Uterus (tissue), 3 donors: ENCODE measurements at regions not wholly inside any gene's neighbourhood (a gene's known extent, or its start where the extent isn't known, plus 50 kb on each side); places are given as distances from the start of the nearest gene placed in this dataset.

ENCODE experiments used
- DNase-seq, 2 donors: peaks; one replicate each; pipeline ENCODE4 v3.0.0-alpha.2; 2019 to 2020
- H3K27ac ChIP-seq, 2 donors: fragments of 200-600 bp; sonication (generic); 1 replicate in 1 of 2; 2 replicates in 1 of 2; pipeline ENCODE4 v1.5.1; 2016 to 2018
- H3K27me3 ChIP-seq, 2 donors: fragments of 200-600 bp; sonication (generic); one replicate each; pipeline ENCODE4 v1.5.1; 2018 to 2019; ENCODE audit warnings: control low read depth in 1 of 2
- H3K36me3 ChIP-seq, 2 donors: fragments of 200-600 bp; sonication (generic); one replicate each; pipeline ENCODE4 v1.5.1; 2019; ENCODE audit warnings: control low read depth in 1 of 2
- H3K4me1 ChIP-seq, 2 donors: fragments of 200-600 bp; sonication (generic); one replicate each; pipeline ENCODE4 v1.5.1; 2018 to 2019; ENCODE audit warnings: control low read depth in 1 of 2
- H3K4me3 ChIP-seq, 2 donors: fragments of 200-600 bp; sonication (generic); 1 replicate in 1 of 2; 2 replicates in 1 of 2; pipeline ENCODE4 v1.5.1; 2018 to 2019; ENCODE audit warnings: mild to moderate bottlenecking in 1 of 2
- H3K9me3 ChIP-seq, 2 donors: fragments of 200-600 bp; sonication (generic); one replicate each; pipeline ENCODE4 v1.5.1; 2019; ENCODE audit warnings: control low read depth in 1 of 2
- CTCF ChIP-seq, 4 experiments: fragments of 200-600 bp in 2 of 4; fragments of 450-650 bp in 2 of 4; sonication (generic) in 2 of 4; IDR thresholded peaks; one replicate each; pipeline ENCODE4 v1.5.1; 2016 to 2019; ENCODE audit warnings: antibody characterized with exemption in 4 of 4, mild to moderate bottlenecking in 2 of 4, moderate library complexity in 1 of 4
- POLR2A ChIP-seq, 2 donors: fragments of 450-650 bp; IDR thresholded peaks; one replicate each; pipeline ENCODE4 v1.6.1; 2016; ENCODE audit warnings: antibody characterized with exemption in 2 of 2, mild to moderate bottlenecking in 1 of 2, moderate library complexity in 1 of 2
- intact Hi-C: fragments of 100-400 bp; cut with DNase I; formaldehyde crosslinking; loops from one replicate; pipeline ENCODE4 v1.15.1; 2023; ENCODE audit warnings: low total_unique reads
- donor health status: DM: yes; HTN: yes; CAD: no.

DNA sequence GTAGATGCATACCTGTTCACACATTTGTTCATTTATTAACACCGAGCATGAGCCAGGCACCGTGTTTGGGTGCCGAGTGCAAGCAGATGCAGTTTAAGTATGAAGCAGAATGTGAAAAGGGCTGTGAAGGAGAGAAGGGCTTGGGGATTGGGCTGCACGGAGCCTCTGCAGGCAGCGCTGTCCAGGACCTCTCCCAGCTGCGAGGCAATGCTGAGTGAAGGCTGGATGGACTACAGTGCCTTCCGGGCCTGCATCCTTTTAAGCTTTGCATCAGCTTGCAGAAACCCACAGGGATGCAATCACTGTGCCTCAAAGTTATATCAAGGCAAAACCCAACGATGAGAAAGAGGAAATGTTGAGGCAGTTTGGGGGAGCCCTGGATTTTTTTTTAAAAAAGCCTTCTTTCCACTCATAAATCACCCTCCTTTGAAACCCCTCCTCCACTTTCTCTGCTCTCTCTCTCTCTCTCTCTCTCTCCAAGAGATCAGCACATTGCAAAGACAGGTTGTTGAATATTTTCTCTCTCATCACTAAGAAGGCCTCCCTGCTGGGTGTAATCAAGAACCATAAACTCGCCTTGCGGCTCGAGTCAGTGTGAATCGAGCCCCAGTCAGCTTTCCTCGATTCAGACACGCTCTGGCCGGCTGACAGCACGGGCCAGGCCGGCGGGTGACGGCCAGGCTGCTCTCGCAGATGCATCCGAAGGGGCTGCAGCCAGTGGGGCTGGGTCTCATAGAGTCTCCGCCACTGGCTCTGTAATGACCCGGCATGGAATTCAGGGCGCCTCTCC lies 89.2 kb upstream of the POU3F1 start:
- DNase-seq: no peak
- Histone ChIP-seq H3K27me3 (peaks cover 0 to 11% of the 10 kb centered on the region in 2 donors), H3K36me3 (no peaks in the 10 kb centered on the region), H3K4me1 (no peaks in the 10 kb centered on the region), H3K9me3 (no peaks in the 10 kb centered on the region), H3K27ac (no peak overlapping the region), H3K4me3 (no peak overlapping the region)
- intact Hi-C loops: no loop called here
- TF ChIP-seq CTCF (IDR thresholded peaks at IDR 0.05) (no peak), POLR2A (IDR thresholded peaks at IDR 0.05) (no peak)

- Histone ChIP-seq H3K9me3 (no peaks in the 10 kb centered on the region), H3K36me3 (no peaks in the 10 kb centered on the region), H3K27ac (no peak overlapping the region), H3K27me3 (peaks cover 0 to 11% of the 10 kb centered on the region in 2 donors), H3K4me3 (no peak overlapping the region), H3K4me1 (no peaks in the 10 kb centered on the region)
- no peak for DNase-seq
- TF ChIP-seq CTCF (IDR thresholded peaks at IDR 0.05): no peak
- no peak for TF ChIP-seq POLR2A (IDR thresholded peaks at IDR 0.05)
- intact Hi-C loops: no loop called here
Measured at GRCh38 chr1:38134294-38134755, 87.7 kb upstream of the POU3F1 start.

- Histone ChIP-seq H3K27me3 (peaks cover 0 to 11% of the 10 kb centered on the region in 2 donors), H3K36me3 (no peaks in the 10 kb centered on the region), H3K27ac (no peak overlapping the region), H3K4me1 (no peaks in the 10 kb centered on the region), H3K4me3 (no peak overlapping the region), H3K9me3 (no peaks in the 10 kb centered on the region)
- TF ChIP-seq CTCF (IDR thresholded peaks at IDR 0.05) (no peak), POLR2A (IDR thresholded peaks at IDR 0.05) (no peak)
- intact Hi-C loops: no loop called here
- no peak for DNase-seq
Measured at GRCh38 chr1:38133756-38134155, 87.2 kb upstream of the POU3F1 start.

DNA sequence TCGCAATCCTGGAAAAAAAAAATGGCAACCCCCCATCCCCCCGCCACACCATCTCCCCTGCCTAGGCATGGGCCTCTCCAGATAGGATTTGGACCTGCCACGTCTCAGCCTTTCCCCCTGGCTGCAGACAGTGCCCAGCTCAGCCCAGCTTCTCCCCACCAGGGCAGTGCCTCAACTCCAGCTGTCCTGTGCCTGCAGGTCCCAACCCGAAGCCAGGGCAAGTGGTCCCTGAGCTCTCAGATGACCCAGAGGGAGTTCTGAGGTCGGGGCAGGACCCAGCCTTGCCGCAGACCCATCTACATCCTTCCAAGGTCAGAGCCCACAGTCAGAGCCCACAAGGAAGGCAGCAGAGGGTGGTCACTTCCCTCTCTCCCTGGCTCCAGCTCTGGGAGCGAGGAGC lies 86.7 kb upstream of the POU3F1 start:
- H3K4me3 ChIP-seq: no peak overlapping the region
- H3K36me3 ChIP-seq: no peaks in the 10 kb centered on the region
- intact Hi-C loops: no loop called here
- DNase-seq: no peak
- TF ChIP-seq CTCF (IDR thresholded peaks at IDR 0.05) (no peak), POLR2A (IDR thresholded peaks at IDR 0.05) (no peak)
- H3K27ac ChIP-seq: no peak overlapping the region
- no peaks in the 10 kb centered on the region for H3K9me3 ChIP-seq
- no peaks in the 10 kb centered on the region for H3K4me1 ChIP-seq
- peaks cover 0 to 11% of the 10 kb centered on the region in 2 donors for H3K27me3 ChIP-seq

GRCh38 chr1:38132681-38133080 lies 86.1 kb upstream of the POU3F1 start:
- no peak overlapping the region for H3K27ac ChIP-seq
- DNase-seq: no peak
- intact Hi-C loops: no loop called here
- no peak for TF ChIP-seq POLR2A (IDR thresholded peaks at IDR 0.05)
- TF ChIP-seq CTCF (IDR thresholded peaks at IDR 0.05): no peak
- H3K9me3 ChIP-seq: no peaks in the 10 kb centered on the region
- H3K27me3 ChIP-seq: peaks cover 0 to 11% of the 10 kb centered on the region in 2 donors
- H3K4me3 ChIP-seq: no peak overlapping the region
- H3K36me3 ChIP-seq: no peaks in the 10 kb centered on the region
- H3K4me1 ChIP-seq: no peaks in the 10 kb centered on the region
